Activated T-cell treated with anti-CD3 and anti-CD28 coated beads, Interleukin-2, amount 50 U/mL, for 4 hours (primary cell): ENCODE measurements at regions not wholly inside any gene's neighbourhood (a gene's known extent, or its start where the extent isn't known, plus 50 kb on each side); places are given as distances from the start of the nearest gene placed in this dataset.

Experiments
- ATAC-seq, 2 donors: fragments of 200-7000 bp; cut with Tn5 transposase; one replicate each; pipeline ENCODE4 v1.10.0; 2021
- DNase-seq: peaks from one replicate; pipeline ENCODE4 v3.0.0-alpha.2; 2020
- H3K27me3 Mint-ChIP-seq: one replicate; pipeline ENCODE4 v1.8.0; 2021; ENCODE audit warnings: low read depth, mixed read lengths
- H3K36me3 Mint-ChIP-seq: one replicate; pipeline ENCODE4 v1.8.0; 2022; ENCODE audit warnings: mixed read lengths; ENCODE audit not compliant: insufficient read depth
- H3K4me1 Mint-ChIP-seq: one replicate; pipeline ENCODE4 v1.8.0; 2021; ENCODE audit warnings: low read depth, mixed read lengths
- H3K4me3 Mint-ChIP-seq: one replicate; pipeline ENCODE4 v1.8.0; 2021; ENCODE audit warnings: mild to moderate bottlenecking, moderate library complexity, mixed read lengths
- H3K9me3 Mint-ChIP-seq: one replicate; pipeline ENCODE4 v1.8.0; 2021; ENCODE audit warnings: mixed read lengths

GRCh38 chr20:43283126-43283525 lies 93.4 kb upstream of the PTPRT start:
- H3K4me3 Mint-ChIP-seq: no peak overlapping the region
- H3K36me3 Mint-ChIP-seq: no peaks in the 10 kb centered on the region
- DNase-seq (no peak), ATAC-seq (no peak)
- no peaks in the 10 kb centered on the region for H3K4me1 Mint-ChIP-seq
- peaks cover 30% of the 10 kb centered on the region for H3K27me3 Mint-ChIP-seq
- H3K9me3 Mint-ChIP-seq: peaks cover 5% of the 10 kb centered on the region

- H3K9me3 Mint-ChIP-seq: no peaks in the 10 kb centered on the region
- no peaks in the 10 kb centered on the region for H3K36me3 Mint-ChIP-seq
- no peaks in the 10 kb centered on the region for H3K4me1 Mint-ChIP-seq
- DNase-seq: no peak
- ATAC-seq: no peak
- H3K27me3 Mint-ChIP-seq: peaks cover 8% of the 10 kb centered on the region
- H3K4me3 Mint-ChIP-seq: no peak overlapping the region
Measured at GRCh38 chr20:43271980-43272379, 82.3 kb upstream of the PTPRT start.

- no peaks in the 10 kb centered on the region for H3K9me3 Mint-ChIP-seq
- ATAC-seq: no peak
- no peaks in the 10 kb centered on the region for H3K4me1 Mint-ChIP-seq
- no peak overlapping the region for H3K4me3 Mint-ChIP-seq
- DNase-seq: no peak
- H3K36me3 Mint-ChIP-seq: no peaks in the 10 kb centered on the region
- H3K27me3 Mint-ChIP-seq: peaks cover 2% of the 10 kb centered on the region
Measured at GRCh38 chr20:43265449-43265848, 75.7 kb upstream of the PTPRT start.

- Mint-ChIP-seq H3K27me3 (peaks cover 5% of the 10 kb centered on the region), H3K36me3 (no peaks in the 10 kb centered on the region), H3K9me3 (no peaks in the 10 kb centered on the region), H3K4me3 (no peak overlapping the region), H3K4me1 (no peaks in the 10 kb centered on the region)
- ATAC-seq (no peak), DNase-seq (no peak)
Measured at GRCh38 chr20:43263226-43263625, 73.5 kb upstream of the PTPRT start.

GRCh38 chr20:43262341-43262740 lies 72.6 kb upstream of the PTPRT start:
- peaks cover 5% of the 10 kb centered on the region for H3K27me3 Mint-ChIP-seq
- DNase-seq (no peak), ATAC-seq (no peak)
- H3K4me1 Mint-ChIP-seq: no peaks in the 10 kb centered on the region
- H3K9me3 Mint-ChIP-seq: no peaks in the 10 kb centered on the region
- H3K36me3 Mint-ChIP-seq: no peaks in the 10 kb centered on the region
- H3K4me3 Mint-ChIP-seq: no peak overlapping the region

- no peak for ATAC-seq
- H3K27me3 Mint-ChIP-seq: peaks cover 3% of the 10 kb centered on the region
Measured at GRCh38 chr20:43255877-43256276, 66.2 kb upstream of the PTPRT start.

GRCh38 chr20:43252761-43253160 lies 63.1 kb upstream of the PTPRT start:
- no peaks in the 10 kb centered on the region for H3K9me3 Mint-ChIP-seq
- ATAC-seq: no peak
- H3K27me3 Mint-ChIP-seq: no peaks in the 10 kb centered on the region
- no peaks in the 10 kb centered on the region for H3K36me3 Mint-ChIP-seq
- DNase-seq: no peak
- H3K4me3 Mint-ChIP-seq: no peak overlapping the region
- no peaks in the 10 kb centered on the region for H3K4me1 Mint-ChIP-seq

More at GRCh38 chr20:43255877-43256276, 66.2 kb upstream of the PTPRT start:
- no peaks in the 10 kb centered on the region for H3K9me3 Mint-ChIP-seq
- DNase-seq: no peak
- no peaks in the 10 kb centered on the region for H3K36me3 Mint-ChIP-seq
- no peaks in the 10 kb centered on the region for H3K4me1 Mint-ChIP-seq
- H3K4me3 Mint-ChIP-seq: no peak overlapping the region

GRCh38 chr20:43248341-43248740 lies 58.6 kb upstream of the PTPRT start:
- H3K9me3 Mint-ChIP-seq: no peaks in the 10 kb centered on the region
- ATAC-seq (no peak), DNase-seq (no peak)
- H3K36me3 Mint-ChIP-seq: no peaks in the 10 kb centered on the region
- peaks cover 5% of the 10 kb centered on the region for H3K27me3 Mint-ChIP-seq
- no peak overlapping the region for H3K4me3 Mint-ChIP-seq
- H3K4me1 Mint-ChIP-seq: no peaks in the 10 kb centered on the region

- Mint-ChIP-seq H3K9me3 (no peaks in the 10 kb centered on the region), H3K36me3 (no peaks in the 10 kb centered on the region), H3K27me3 (peaks cover 5% of the 10 kb centered on the region), H3K4me3 (no peak overlapping the region), H3K4me1 (no peaks in the 10 kb centered on the region)
- ATAC-seq: no peak
- DNase-seq: no peak
Measured at GRCh38 chr20:43247361-43247760, 57.7 kb upstream of the PTPRT start.

GRCh38 chr20:43244647-43245046 lies 54.9 kb upstream of the PTPRT start:
- Mint-ChIP-seq H3K9me3 (no peaks in the 10 kb centered on the region), H3K27me3 (peaks cover 5% of the 10 kb centered on the region), H3K36me3 (no peaks in the 10 kb centered on the region), H3K4me3 (no peak overlapping the region), H3K4me1 (no peaks in the 10 kb centered on the region)
- DNase-seq (no peak), ATAC-seq (no peak)

GRCh38 chr20:43243672-43244269 lies 54.1 kb upstream of the PTPRT start:
- DNase-seq (no peak), ATAC-seq (no peak)
- Mint-ChIP-seq H3K9me3 (peaks cover 5% of the 10 kb centered on the region), H3K4me1 (no peaks in the 10 kb centered on the region), H3K4me3 (no peak overlapping the region), H3K27me3 (peaks cover 8% of the 10 kb centered on the region), H3K36me3 (no peaks in the 10 kb centered on the region)

GRCh38 chr20:43241057-43241702 lies 51.5 kb upstream of the PTPRT start:
- ATAC-seq: no peak

More at GRCh38 chr20:43241057-43241702, 51.5 kb upstream of the PTPRT start:
- Mint-ChIP-seq H3K9me3 (peaks cover 5% of the 10 kb centered on the region), H3K27me3 (peaks cover 5% of the 10 kb centered on the region), H3K36me3 (no peaks in the 10 kb centered on the region), H3K4me3 (no peak overlapping the region), H3K4me1 (no peaks in the 10 kb centered on the region)
- no peak for DNase-seq
